ENCODE measurements at regions not wholly inside any gene's neighbourhood (a gene's known extent, or its start where the extent isn't known, plus 50 kb on each side); places are given as distances from the start of the nearest gene placed in this dataset.

GRCh38 chr9:117970276-117971050, 266.3 kb downstream of the TLR4 start:
- Histone ChIP-seq H3K9me3 (no peaks in the 10 kb centered on the region), H3K27me3 (no peaks in the 10 kb centered on the region), H3K4me3 (no peak overlapping the region), H3K27ac (no peak overlapping the region), H3K4me1 (no peaks in the 10 kb centered on the region), H3K36me3 (no peaks in the 10 kb centered on the region)
- no peak for ATAC-seq
- TF ChIP-seq POLR2AphosphoS5 (IDR thresholded peaks at IDR 0.05), result no peak
- TF ChIP-seq CTCF (IDR thresholded peaks at IDR 0.05), result no peak
- no peak for TF ChIP-seq POLR2A (IDR thresholded peaks at IDR 0.05)
- TF ChIP-seq EP300 (IDR thresholded peaks at IDR 0.05), result no peak
- WGBS, 2 donors (ENCODE audit: low coverage in 1 of 2), result 70 to 77% methylated on average over 6 to 7 of the region's 7 CpGs

- H3K27me3 ChIP-seq, result no peaks in the 10 kb centered on the region
- H3K9me3 ChIP-seq, result no peaks in the 10 kb centered on the region
- H3K4me1 ChIP-seq, result no peaks in the 10 kb centered on the region
- H3K36me3 ChIP-seq, result no peaks in the 10 kb centered on the region
- ATAC-seq, result no peak
- no peak overlapping the region for H3K4me3 ChIP-seq
- no peak for TF ChIP-seq CTCF (IDR thresholded peaks at IDR 0.05)
- TF ChIP-seq POLR2AphosphoS5 (IDR thresholded peaks at IDR 0.05), result no peak
- TF ChIP-seq POLR2A (IDR thresholded peaks at IDR 0.05), result no peak
- no peak for TF ChIP-seq EP300 (IDR thresholded peaks at IDR 0.05)
- 41 to 52% methylated on average over 3 of the region's 3 CpGs for WGBS, 2 donors (ENCODE audit: low coverage in 1 of 2)
- no peak overlapping the region for H3K27ac ChIP-seq
These were observed 269.9 kb downstream of the TLR4 start for GRCh38 chr9:117974108-117974507.

GRCh38 chr9:117979914-117980313, 275.7 kb downstream of the TLR4 start:
- WGBS, 2 donors (ENCODE audit: low coverage in 1 of 2), result 100% methylated on average over 2 of the region's 2 CpGs

GRCh38 chr9:117987945-117988344, 283.7 kb downstream of the TLR4 start:
- Histone ChIP-seq H3K9me3 (no peaks in the 10 kb centered on the region), H3K36me3 (no peaks in the 10 kb centered on the region), H3K27ac (no peak overlapping the region), H3K4me1 (no peaks in the 10 kb centered on the region), H3K27me3 (no peaks in the 10 kb centered on the region), H3K4me3 (no peak overlapping the region)
- ATAC-seq, result no peak
- TF ChIP-seq CTCF (IDR thresholded peaks at IDR 0.05), result no peak
- no peak for TF ChIP-seq EP300 (IDR thresholded peaks at IDR 0.05)
- TF ChIP-seq POLR2A (IDR thresholded peaks at IDR 0.05), result no peak
- no peak for TF ChIP-seq POLR2AphosphoS5 (IDR thresholded peaks at IDR 0.05)

More at GRCh38 chr9:117979914-117980313, 275.7 kb downstream of the TLR4 start:
- TF ChIP-seq POLR2AphosphoS5 (IDR thresholded peaks at IDR 0.05) (no peak), EP300 (IDR thresholded peaks at IDR 0.05) (no peak), POLR2A (IDR thresholded peaks at IDR 0.05) (no peak), CTCF (IDR thresholded peaks at IDR 0.05) (no peak)
- no peak for ATAC-seq
- no peaks in the 10 kb centered on the region for H3K36me3 ChIP-seq
- no peaks in the 10 kb centered on the region for H3K9me3 ChIP-seq
- no peak overlapping the region for H3K27ac ChIP-seq
- H3K4me1 ChIP-seq, result no peaks in the 10 kb centered on the region
- H3K27me3 ChIP-seq, result no peaks in the 10 kb centered on the region
- no peak overlapping the region for H3K4me3 ChIP-seq

GRCh38 chr9:117992006-117992405, 287.8 kb downstream of the TLR4 start:
- 2 to 4% methylated on average over 6 of the region's 6 CpGs for WGBS, 2 donors (ENCODE audit: low coverage in 1 of 2)
- H3K27me3 ChIP-seq, result no peaks in the 10 kb centered on the region
- no peak overlapping the region for H3K27ac ChIP-seq
- no peaks in the 10 kb centered on the region for H3K4me1 ChIP-seq
- H3K36me3 ChIP-seq, result no peaks in the 10 kb centered on the region
- H3K9me3 ChIP-seq, result no peaks in the 10 kb centered on the region
- TF ChIP-seq POLR2AphosphoS5 (IDR thresholded peaks at IDR 0.05) (no peak), CTCF (IDR thresholded peaks at IDR 0.05) (no peak), POLR2A (IDR thresholded peaks at IDR 0.05) (no peak), EP300 (IDR thresholded peaks at IDR 0.05) (no peak)
- H3K4me3 ChIP-seq, result no peak overlapping the region
- no peak for ATAC-seq
